ENCODE measurements at regions not wholly inside any gene's neighbourhood (a gene's known extent, or its start where the extent isn't known, plus 50 kb on each side); places are given as distances from the start of the nearest gene placed in this dataset.

DNA sequence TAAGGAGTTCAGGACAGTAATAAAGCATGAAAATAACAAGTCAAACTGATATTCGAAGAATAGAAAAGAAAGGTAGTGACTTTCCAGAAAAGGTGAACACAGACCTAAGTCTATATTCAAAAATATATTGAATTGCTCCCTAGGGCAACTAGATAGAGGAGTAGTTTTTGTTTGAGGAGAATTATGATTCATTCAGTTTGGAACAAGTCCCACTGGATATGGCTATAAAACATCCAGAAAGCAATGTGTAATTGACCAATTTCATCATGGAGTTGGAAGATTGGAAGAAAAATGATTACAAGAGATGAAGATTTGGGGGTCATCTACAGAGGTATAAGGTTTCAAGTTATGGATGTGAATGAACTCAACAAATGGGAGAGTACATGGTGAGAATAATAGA, 117.5 kb upstream of the ZNF462 start:
- H3K36me3 ChIP-seq (ENCODE audit: insufficient read depth, low read length): no peaks in the 10 kb centered on the region
- no peaks in the 10 kb centered on the region for H3K27me3 ChIP-seq (ENCODE audit: insufficient read depth, low read length, poor library complexity)

DNA sequence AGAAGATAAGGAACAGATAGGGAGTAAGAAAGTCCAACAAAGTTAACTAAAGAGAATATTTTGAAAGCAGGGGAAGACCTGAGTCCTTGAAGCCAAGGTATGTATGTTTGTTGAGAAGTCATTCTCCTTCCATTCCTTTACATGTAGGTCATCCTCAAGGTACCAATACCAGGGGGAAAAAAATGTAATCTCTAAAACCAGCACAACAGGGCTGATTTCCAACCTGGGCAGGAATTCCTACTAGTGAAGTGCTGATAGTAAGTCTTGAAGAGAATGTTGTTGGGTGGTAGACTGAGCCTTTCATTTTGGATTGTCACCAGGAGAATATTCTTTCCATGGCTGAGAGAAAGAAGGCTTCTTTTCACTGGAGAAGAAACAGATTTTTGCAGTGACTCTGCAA, 117.1 kb upstream of the ZNF462 start:
- H4K20me1 ChIP-seq (ENCODE audit: insufficient read depth, low read length): no peaks in the 10 kb centered on the region
- TF ChIP-seq CTCF (IDR thresholded peaks at IDR 0.05; ENCODE audit: borderline replicate concordance, extremely low read depth, low read length, poor library complexity, severe bottlenecking): no peak
- TF ChIP-seq EZH2 (IDR thresholded peaks at IDR 0.05; ENCODE audit: borderline replicate concordance, low read depth, low read length, severe bottlenecking): no peak
- no peak overlapping the region for H3K9ac ChIP-seq (ENCODE audit: low read depth, low read length)
- no peak for DNase-seq
- H3K4me1 ChIP-seq (ENCODE audit: insufficient read depth, low read length): no peaks in the 10 kb centered on the region
- no peaks in the 10 kb centered on the region for H3K27me3 ChIP-seq (ENCODE audit: insufficient read depth, low read length, poor library complexity)
- ATAC-seq (ENCODE audit: insufficient read depth, low read depth): no peak
- H3K9me3 ChIP-seq (ENCODE audit: insufficient read depth, low read length, severe bottlenecking): no peaks in the 10 kb centered on the region
- H3K36me3 ChIP-seq (ENCODE audit: insufficient read depth, low read length): no peaks in the 10 kb centered on the region
- no peak overlapping the region for H3K27ac ChIP-seq (ENCODE audit: low read length)
- no peak overlapping the region for H3K4me2 ChIP-seq (ENCODE audit: insufficient read depth, low read length)
- H2AFZ ChIP-seq (ENCODE audit: low read depth, low read length): no peak overlapping the region
- no peak overlapping the region for H3K4me3 ChIP-seq (ENCODE audit: low read depth in 1 of 2, low read length in 2 of 2)
- H3K79me2 ChIP-seq (ENCODE audit: insufficient read depth, low read length): no peaks in the 10 kb centered on the region

More for the DNA sequence above, 117.5 kb upstream of the ZNF462 start:
- Histone ChIP-seq H3K27ac (ENCODE audit: low read length) (no peak overlapping the region), H3K4me1 (ENCODE audit: insufficient read depth, low read length) (no peaks in the 10 kb centered on the region), H2AFZ (ENCODE audit: low read depth, low read length) (no peak overlapping the region), H3K4me3 (ENCODE audit: low read depth in 1 of 2, low read length in 2 of 2) (no peak overlapping the region), H3K4me2 (ENCODE audit: insufficient read depth, low read length) (no peak overlapping the region), H3K9ac (ENCODE audit: low read depth, low read length) (no peak overlapping the region), H3K9me3 (ENCODE audit: insufficient read depth, low read length, severe bottlenecking) (no peaks in the 10 kb centered on the region), H4K20me1 (ENCODE audit: insufficient read depth, low read length) (no peaks in the 10 kb centered on the region), H3K79me2 (ENCODE audit: insufficient read depth, low read length) (no peaks in the 10 kb centered on the region)
- no peak for ATAC-seq (ENCODE audit: insufficient read depth, low read depth)
- TF ChIP-seq CTCF (IDR thresholded peaks at IDR 0.05; ENCODE audit: borderline replicate concordance, extremely low read depth, low read length, poor library complexity, severe bottlenecking) (no peak), EZH2 (IDR thresholded peaks at IDR 0.05; ENCODE audit: borderline replicate concordance, low read depth, low read length, severe bottlenecking) (no peak)
- no peak for DNase-seq

DNA sequence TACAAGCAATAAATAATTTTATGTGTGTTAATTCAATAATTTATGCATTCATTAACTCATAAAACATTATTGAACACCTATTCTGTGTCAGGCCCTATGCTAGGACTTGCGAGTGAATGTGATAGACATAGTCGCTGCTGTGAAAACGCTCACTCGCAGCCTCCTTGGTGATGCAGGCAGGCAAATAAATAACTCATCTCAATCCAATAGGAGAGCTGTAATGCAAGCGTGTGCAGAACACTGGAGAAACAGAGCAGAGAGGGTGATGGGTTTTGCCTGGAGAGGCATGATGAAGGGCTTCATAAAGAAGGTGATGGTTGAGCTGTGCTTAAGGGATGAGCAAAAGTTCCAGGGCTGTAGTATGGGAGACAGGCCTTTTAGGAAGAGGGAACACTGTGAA, 111.3 kb upstream of the ZNF462 start:
- Histone ChIP-seq H3K4me3 (ENCODE audit: low read depth in 1 of 2, low read length in 2 of 2) (no peak overlapping the region), H3K36me3 (ENCODE audit: insufficient read depth, low read length) (no peaks in the 10 kb centered on the region), H3K9me3 (ENCODE audit: insufficient read depth, low read length, severe bottlenecking) (no peaks in the 10 kb centered on the region), H4K20me1 (ENCODE audit: insufficient read depth, low read length) (no peaks in the 10 kb centered on the region), H3K27me3 (ENCODE audit: insufficient read depth, low read length, poor library complexity) (no peaks in the 10 kb centered on the region), H3K27ac (ENCODE audit: low read length) (no peak overlapping the region), H3K4me2 (ENCODE audit: insufficient read depth, low read length) (no peak overlapping the region), H3K4me1 (ENCODE audit: insufficient read depth, low read length) (no peaks in the 10 kb centered on the region), H3K9ac (ENCODE audit: low read depth, low read length) (no peak overlapping the region), H2AFZ (ENCODE audit: low read depth, low read length) (no peak overlapping the region), H3K79me2 (ENCODE audit: insufficient read depth, low read length) (no peaks in the 10 kb centered on the region)
- TF ChIP-seq EZH2 (IDR thresholded peaks at IDR 0.05; ENCODE audit: borderline replicate concordance, low read depth, low read length, severe bottlenecking) (no peak), CTCF (IDR thresholded peaks at IDR 0.05; ENCODE audit: borderline replicate concordance, extremely low read depth, low read length, poor library complexity, severe bottlenecking) (no peak)
- ATAC-seq (ENCODE audit: insufficient read depth, low read depth) (no peak), DNase-seq (no peak)

DNA sequence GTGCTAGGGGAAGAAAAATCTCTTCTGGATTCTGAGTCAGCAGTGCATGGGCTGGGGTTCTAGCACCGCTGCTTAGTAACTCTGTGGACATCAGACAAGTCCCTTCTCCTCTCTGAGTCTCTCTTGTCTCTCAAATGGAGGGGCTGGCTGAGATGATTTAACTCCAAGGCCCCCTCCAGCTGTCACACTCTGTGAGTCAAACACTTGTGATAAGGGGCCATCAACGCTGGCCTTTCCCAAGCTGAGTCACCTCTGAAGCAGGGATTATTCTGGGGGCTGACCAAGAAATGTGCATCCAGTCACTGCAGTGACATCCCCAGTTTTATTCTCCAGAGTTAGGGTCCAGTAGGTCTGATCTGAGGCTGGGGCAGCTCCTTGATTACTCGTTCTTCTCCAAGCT, 110.4 kb upstream of the ZNF462 start:
- Histone ChIP-seq H3K27me3 (ENCODE audit: insufficient read depth, low read length, poor library complexity) (no peaks in the 10 kb centered on the region), H3K27ac (ENCODE audit: low read length) (no peak overlapping the region), H3K4me2 (ENCODE audit: insufficient read depth, low read length) (no peak overlapping the region), H3K9ac (ENCODE audit: low read depth, low read length) (no peak overlapping the region), H3K4me3 (ENCODE audit: low read depth in 1 of 2, low read length in 2 of 2) (no peak overlapping the region), H3K36me3 (ENCODE audit: insufficient read depth, low read length) (no peaks in the 10 kb centered on the region), H2AFZ (ENCODE audit: low read depth, low read length) (no peak overlapping the region), H3K9me3 (ENCODE audit: insufficient read depth, low read length, severe bottlenecking) (no peaks in the 10 kb centered on the region), H3K4me1 (ENCODE audit: insufficient read depth, low read length) (peaks cover 4% of the 10 kb centered on the region), H3K79me2 (ENCODE audit: insufficient read depth, low read length) (no peaks in the 10 kb centered on the region), H4K20me1 (ENCODE audit: insufficient read depth, low read length) (no peaks in the 10 kb centered on the region)
- ATAC-seq (ENCODE audit: insufficient read depth, low read depth) (no peak), DNase-seq (no peak)
- no peak for TF ChIP-seq EZH2 (IDR thresholded peaks at IDR 0.05; ENCODE audit: borderline replicate concordance, low read depth, low read length, severe bottlenecking)
- TF ChIP-seq CTCF (IDR thresholded peaks at IDR 0.05; ENCODE audit: borderline replicate concordance, extremely low read depth, low read length, poor library complexity, severe bottlenecking): no peak

Measured in DND-41 (cell line).